Muscle layer of colon (tissue), 2 donors: ENCODE measurements at regions not wholly inside any gene's neighbourhood (a gene's known extent, or its start where the extent isn't known, plus 50 kb on each side); places are given as distances from the start of the nearest gene placed in this dataset.
"Not testable (repeated sequence)": the region's sequence is repeated elsewhere in the genome, so short reads cannot be mapped to it uniquely, and the experiment has no call there.

Source experiments
- H3K27ac ChIP-seq: one replicate; pipeline ENCODE4 v1.7.0; 2013; ENCODE audit warnings: low read depth, mild to moderate bottlenecking, low read length, moderate library complexity
- H3K27me3 ChIP-seq, 2 donors: one replicate each; pipeline ENCODE4 v1.7.0; 2013; ENCODE audit warnings: low read length in 2 of 2, mild to moderate bottlenecking in 2 of 2; ENCODE audit not compliant: insufficient read depth in 2 of 2, control insufficient read depth in 1 of 2
- H3K36me3 ChIP-seq: one replicate; pipeline ENCODE4 v1.7.0; 2013; ENCODE audit warnings: mild to moderate bottlenecking, low read length; ENCODE audit not compliant: insufficient read depth
- H3K4me1 ChIP-seq: one replicate; pipeline ENCODE4 v1.7.0; 2013; ENCODE audit warnings: mild to moderate bottlenecking, low read length; ENCODE audit not compliant: insufficient read depth
- H3K4me3 ChIP-seq, 2 donors: one replicate each; pipeline ENCODE4 v1.7.0; 2013; ENCODE audit warnings: low read length in 2 of 2, low read depth in 1 of 2, mild to moderate bottlenecking in 1 of 2, moderate library complexity in 1 of 2
- H3K9ac ChIP-seq: one replicate; pipeline ENCODE4 v1.7.0; 2013; ENCODE audit warnings: low read length
- H3K9me3 ChIP-seq: one replicate; pipeline ENCODE4 v1.7.0; 2013; ENCODE audit warnings: mild to moderate bottlenecking, low read length
- donor health status: abdominal sarcoma.
- donor health status: Adenocarcinoma of cecum.

DNA sequence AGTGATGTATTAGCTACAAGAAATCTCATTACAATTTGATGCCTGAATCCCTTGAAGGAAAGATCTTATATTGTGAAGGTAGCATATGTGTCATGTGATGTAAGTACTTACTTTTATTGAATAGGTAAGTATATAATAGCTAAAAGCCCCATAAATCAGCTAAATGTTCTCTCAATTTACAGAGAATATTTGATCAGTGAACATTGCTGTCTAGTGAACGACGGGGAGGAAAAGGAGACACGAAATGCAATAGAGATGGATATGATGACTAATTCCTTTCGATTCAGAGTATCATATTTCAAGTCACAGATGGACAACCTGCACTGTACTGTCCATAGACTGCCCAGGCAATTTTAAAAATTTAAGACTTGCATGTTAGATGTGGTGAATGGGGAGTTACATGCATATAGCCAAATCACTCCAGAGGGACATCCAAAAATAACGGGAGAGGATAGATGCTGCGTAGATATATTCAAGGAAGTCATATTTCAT is 462.1 kb upstream of the CDIN1 start:
- Histone ChIP-seq H3K9ac (no peak overlapping the region), H3K27me3 (no peaks in the 10 kb centered on the region), H3K4me1 (no peaks in the 10 kb centered on the region), H3K4me3 (no peak overlapping the region), H3K9me3 (no peaks in the 10 kb centered on the region), H3K36me3 (no peaks in the 10 kb centered on the region), H3K27ac (no peak overlapping the region)

DNA sequence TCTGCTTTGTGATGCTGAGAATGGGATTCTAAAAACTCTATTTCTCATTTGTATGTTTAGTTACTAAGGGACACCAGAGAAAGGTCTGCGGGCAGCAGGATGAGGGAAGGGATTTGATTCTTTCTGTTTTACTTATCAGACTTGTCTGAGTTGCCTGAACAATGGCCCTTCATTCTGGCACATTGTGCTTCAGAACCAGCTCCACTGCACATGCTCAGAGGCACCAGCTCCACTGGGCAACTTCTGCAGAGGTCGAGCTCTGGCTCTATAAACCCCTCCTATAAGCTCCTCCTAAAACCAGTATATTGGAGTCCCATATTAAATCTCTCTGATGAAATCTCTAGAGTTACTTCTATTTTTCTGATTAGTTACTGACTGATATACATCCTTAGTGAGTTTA is 453.2 kb upstream of the CDIN1 start:
- Histone ChIP-seq H3K27ac (no peak overlapping the region), H3K36me3 (no peaks in the 10 kb centered on the region), H3K9ac (no peak overlapping the region), H3K27me3 (no peaks in the 10 kb centered on the region), H3K4me1 (no peaks in the 10 kb centered on the region), H3K4me3 (no peak overlapping the region), H3K9me3 (no peaks in the 10 kb centered on the region)

DNA sequence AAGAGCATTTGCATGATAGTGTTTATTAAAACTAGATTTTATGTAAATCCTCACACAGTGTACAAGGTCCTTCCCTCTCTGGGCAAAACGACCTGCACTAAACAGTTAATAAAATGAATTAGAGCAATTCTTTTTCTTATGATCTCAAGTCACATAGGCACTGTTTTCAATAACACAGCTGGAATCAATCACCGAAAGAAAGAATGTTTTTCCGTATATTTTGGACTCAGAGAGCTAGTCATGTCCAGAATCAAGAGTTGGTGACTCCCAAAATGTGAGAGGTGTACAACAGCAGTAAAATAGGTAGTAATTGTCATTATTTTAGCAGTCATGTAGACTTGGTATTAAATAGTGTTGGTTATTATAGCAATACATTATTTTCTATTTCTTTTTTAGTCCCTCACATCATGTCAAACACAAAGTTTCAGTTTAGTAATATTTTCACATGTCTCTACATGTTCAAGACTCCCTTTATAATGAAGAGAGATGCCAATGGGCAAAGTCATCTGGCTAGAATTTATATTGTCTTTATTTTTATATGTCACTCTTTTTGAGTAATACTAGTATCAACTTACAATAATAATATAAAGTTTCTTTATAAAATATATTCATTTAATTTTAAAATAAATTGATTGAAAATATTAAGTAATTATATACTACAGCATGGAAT is 448.6 kb upstream of the CDIN1 start:
- no peak overlapping the region for H3K9ac ChIP-seq
- no peaks in the 10 kb centered on the region for H3K36me3 ChIP-seq
- H3K9me3 ChIP-seq: no peaks in the 10 kb centered on the region
- H3K27me3 ChIP-seq: no peaks in the 10 kb centered on the region
- H3K27ac ChIP-seq: no peak overlapping the region
- no peaks in the 10 kb centered on the region for H3K4me1 ChIP-seq
- H3K4me3 ChIP-seq: no peak overlapping the region

DNA sequence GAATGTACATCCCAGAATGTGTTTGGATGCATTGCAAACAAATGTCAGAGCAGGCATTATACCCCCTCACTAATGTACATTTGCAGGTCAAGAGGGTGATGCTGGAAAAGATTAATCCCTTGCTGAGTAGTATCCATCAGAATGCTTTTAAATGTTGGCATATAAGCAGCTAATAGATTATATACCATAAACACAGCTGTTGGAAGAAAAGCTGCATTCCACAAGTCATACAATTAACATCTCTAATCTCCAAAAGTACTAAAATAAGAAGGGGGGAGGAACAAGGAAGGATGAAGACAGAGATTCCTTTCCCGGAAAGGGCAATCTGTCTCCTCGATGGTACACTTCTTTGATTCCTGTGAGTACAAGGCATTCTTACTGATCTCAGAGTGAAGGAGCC is 445.7 kb upstream of the CDIN1 start:
- Histone ChIP-seq H3K9ac (no peak overlapping the region), H3K27me3 (no peaks in the 10 kb centered on the region), H3K27ac (no peak overlapping the region), H3K4me3 (no peak overlapping the region), H3K36me3 (no peaks in the 10 kb centered on the region), H3K9me3 (no peaks in the 10 kb centered on the region), H3K4me1 (no peaks in the 10 kb centered on the region)

DNA sequence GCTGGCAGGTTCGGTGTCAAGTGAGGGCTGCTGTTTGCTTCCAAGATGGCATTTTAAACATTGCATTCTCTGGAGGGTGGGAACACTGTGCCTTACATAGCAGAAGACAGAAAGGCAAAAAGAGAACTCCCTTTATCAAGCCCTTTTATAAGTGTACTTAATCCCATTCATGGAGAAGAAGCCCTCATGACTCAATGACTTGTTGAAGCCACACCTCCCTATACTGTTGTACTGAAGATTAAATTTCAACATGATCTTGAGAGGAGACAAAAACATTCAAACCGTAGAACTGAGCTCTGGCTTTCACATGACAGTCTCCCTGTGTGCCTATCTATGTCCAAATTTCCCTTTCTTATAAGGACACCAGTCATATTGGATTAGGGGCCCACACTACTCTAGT is 443.4 kb upstream of the CDIN1 start:
- Histone ChIP-seq H3K27me3 (no peaks in the 10 kb centered on the region), H3K4me1 (no peaks in the 10 kb centered on the region), H3K9ac (no peak overlapping the region), H3K27ac (no peak overlapping the region), H3K9me3 (no peaks in the 10 kb centered on the region), H3K36me3 (no peaks in the 10 kb centered on the region), H3K4me3 (no peak overlapping the region)

DNA sequence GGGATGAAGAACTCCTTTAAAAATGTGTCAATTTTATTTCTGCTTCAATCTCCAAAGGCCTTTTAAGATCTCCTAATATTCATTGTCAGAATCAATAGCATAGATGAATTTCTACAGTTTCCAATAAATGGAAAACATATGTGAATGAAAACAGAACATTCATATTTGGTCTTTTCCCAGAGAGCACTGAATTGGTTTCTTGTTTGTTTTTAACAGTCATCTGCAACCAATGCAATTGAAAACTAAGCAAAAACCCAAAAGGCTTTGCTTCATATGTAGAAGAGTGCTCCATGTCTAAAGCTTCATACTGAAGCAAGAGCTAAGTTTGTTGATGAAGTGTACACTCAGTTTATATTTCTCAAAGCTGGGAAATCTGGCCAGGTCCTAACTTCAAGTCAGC is 426.5 kb upstream of the CDIN1 start:
- H3K9me3 ChIP-seq: no peaks in the 10 kb centered on the region
- H3K4me3 ChIP-seq: no peak overlapping the region
- H3K9ac ChIP-seq: no peak overlapping the region
- H3K27ac ChIP-seq: no peak overlapping the region
- no peaks in the 10 kb centered on the region for H3K36me3 ChIP-seq
- H3K27me3 ChIP-seq: no peaks in the 10 kb centered on the region
- H3K4me1 ChIP-seq: no peaks in the 10 kb centered on the region

DNA sequence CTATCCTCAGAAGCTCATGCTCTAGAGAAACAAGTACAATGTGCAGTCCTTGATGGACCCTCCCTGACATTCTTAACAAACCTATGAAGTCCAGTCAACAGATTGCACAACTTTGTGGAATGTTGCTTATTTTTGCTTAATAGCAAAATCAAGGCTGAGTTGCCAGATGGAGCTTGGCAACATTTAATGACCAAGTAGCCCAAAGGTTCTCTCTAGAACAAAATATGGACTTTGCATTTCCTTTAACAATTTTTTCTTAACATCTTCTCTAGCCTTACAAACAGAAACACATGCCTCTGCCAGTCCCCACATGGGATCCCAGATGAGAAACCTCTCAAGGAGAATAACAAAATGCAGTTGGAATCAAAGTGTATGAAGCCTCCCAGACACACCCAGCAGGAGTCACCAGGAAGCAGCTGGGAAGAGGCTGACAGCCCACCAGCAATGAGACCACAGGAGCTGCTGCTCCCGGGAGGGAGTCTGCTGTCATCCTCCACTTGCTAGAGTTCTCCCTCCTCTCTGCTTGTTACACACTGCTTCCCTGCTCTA is 422.5 kb upstream of the CDIN1 start:
- Histone ChIP-seq H3K27ac (no peak overlapping the region), H3K9me3 (no peaks in the 10 kb centered on the region), H3K4me1 (no peaks in the 10 kb centered on the region), H3K4me3 (no peak overlapping the region), H3K27me3 (no peaks in the 10 kb centered on the region), H3K9ac (no peak overlapping the region), H3K36me3 (no peaks in the 10 kb centered on the region)

DNA sequence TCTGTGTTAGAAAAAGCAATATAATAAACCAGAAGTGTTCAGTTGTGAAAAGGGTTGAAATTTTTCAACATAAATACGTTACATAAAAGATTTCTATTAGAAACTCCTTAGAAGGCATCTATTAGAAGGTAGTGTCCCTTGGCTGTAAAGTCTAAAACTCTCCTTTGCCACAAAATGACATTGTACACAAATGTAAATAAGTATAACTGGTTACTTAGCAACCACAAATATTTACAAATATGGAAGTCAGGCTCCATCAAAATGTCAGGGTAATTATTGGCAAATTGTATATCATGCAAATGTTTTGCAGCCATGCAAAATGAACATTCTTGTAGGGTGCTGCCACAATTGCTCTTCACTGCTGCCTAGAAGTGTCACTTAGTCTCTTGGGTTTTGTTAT is 419.1 kb upstream of the CDIN1 start:
- Histone ChIP-seq H3K9me3 (no peaks in the 10 kb centered on the region), H3K36me3 (no peaks in the 10 kb centered on the region), H3K9ac (no peak overlapping the region), H3K4me1 (no peaks in the 10 kb centered on the region), H3K4me3 (no peak overlapping the region), H3K27me3 (no peaks in the 10 kb centered on the region), H3K27ac (no peak overlapping the region)

DNA sequence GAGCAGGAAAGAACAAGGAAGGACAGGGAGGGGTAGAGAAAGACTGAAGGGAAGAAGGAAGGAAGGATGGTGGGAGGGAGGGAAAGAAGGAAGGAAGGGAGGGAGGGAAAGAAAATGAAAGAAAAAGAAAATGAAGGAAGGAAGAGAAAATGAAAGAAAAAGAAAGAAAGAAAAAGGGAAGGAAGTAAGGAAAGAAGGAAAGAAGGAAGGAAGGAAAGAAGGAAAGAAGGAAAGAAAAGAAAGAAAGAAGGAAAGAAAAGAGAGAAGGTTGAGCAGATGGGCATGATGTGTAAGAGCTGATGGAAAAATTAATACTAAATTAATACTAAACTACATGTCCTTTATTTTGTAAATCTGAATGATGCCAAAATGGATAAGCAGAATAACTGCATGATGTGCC is 418.3 kb upstream of the CDIN1 start:
- no peaks in the 10 kb centered on the region for H3K4me1 ChIP-seq
- no peaks in the 10 kb centered on the region for H3K27me3 ChIP-seq
- H3K36me3 ChIP-seq: no peaks in the 10 kb centered on the region
- no peak overlapping the region for H3K27ac ChIP-seq
- H3K4me3 ChIP-seq: no peak overlapping the region
- H3K9me3 ChIP-seq: no peaks in the 10 kb centered on the region
- H3K9ac ChIP-seq: no peak overlapping the region

DNA sequence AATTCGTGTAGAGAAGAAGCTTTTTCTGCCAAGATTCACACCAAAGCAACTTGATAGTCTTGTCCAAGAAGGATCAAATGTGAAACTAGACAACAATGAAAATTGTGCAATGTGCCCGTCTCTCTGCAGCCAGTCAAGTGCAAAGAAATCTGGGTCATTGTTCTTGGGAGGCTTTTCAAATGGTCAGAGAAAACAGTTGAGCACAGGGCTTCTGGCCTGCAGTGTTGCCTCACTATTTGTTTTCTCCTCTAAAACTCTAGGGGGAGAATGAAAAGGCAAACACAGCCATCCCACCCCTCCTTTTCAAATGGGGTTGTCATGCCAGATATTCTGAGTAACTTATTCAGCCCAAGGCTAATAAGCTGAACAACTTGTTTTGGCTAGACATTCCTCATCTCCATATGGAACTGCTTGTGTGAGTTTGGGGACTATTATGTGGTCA is 417.6 kb upstream of the CDIN1 start:
- H3K27me3 ChIP-seq: no peaks in the 10 kb centered on the region
- H3K27ac ChIP-seq: no peak overlapping the region
- H3K4me3 ChIP-seq: no peak overlapping the region
- no peaks in the 10 kb centered on the region for H3K9me3 ChIP-seq
- H3K36me3 ChIP-seq: no peaks in the 10 kb centered on the region
- H3K4me1 ChIP-seq: no peaks in the 10 kb centered on the region
- no peak overlapping the region for H3K9ac ChIP-seq

DNA sequence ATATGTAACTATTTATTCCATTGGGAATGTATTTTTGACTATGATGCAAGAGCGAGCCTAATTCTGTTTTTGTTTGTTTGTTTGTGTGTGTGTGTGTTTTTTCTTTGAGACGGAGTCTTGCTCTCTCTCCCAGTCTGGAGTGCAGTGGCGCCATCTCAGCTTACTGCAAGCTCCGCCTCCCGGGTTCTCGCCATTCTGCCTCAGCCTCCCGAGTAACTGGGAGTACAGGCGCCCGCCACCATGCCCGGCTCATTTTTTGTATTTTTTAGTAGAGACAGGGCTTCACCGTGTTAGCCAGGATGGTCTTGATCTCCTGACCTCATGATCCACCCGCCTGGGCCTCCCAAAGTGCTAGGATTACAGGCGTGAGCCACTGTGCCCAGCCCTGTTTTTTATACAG is 415.4 kb upstream of the CDIN1 start:
- not testable (repeated sequence) for H3K36me3 ChIP-seq, H3K27ac ChIP-seq, H3K9ac ChIP-seq, H3K27me3 ChIP-seq, H3K9me3 ChIP-seq, H3K4me1 ChIP-seq, H3K4me3 ChIP-seq

DNA sequence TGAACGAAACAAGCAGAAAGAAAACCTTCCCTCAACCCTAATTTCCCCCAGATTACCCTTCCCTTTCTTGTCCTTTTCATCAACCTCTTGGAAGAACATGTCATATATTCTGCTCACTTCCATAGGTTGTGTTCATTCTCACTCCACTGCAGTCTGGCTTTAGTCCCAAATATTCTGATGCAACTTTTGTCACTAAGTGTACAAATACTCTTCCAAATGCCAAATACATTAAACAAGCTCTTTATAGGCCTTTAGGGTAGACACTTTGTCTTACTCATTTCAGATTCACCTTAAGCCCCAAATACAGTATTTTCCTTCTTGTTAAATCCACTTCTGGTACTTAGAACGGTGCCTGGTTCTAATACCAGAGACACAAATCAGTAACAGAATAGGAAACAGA is 406.5 kb upstream of the CDIN1 start:
- Histone ChIP-seq H3K36me3 (no peaks in the 10 kb centered on the region), H3K9me3 (no peaks in the 10 kb centered on the region), H3K4me1 (peaks cover 9% of the 10 kb centered on the region), H3K27ac (no peak overlapping the region), H3K4me3 (no peak overlapping the region), H3K9ac (no peak overlapping the region), H3K27me3 (no peaks in the 10 kb centered on the region)
